WTC11 (cell line): ENCODE measurements at regions not wholly inside any gene's neighbourhood (a gene's known extent, or its start where the extent isn't known, plus 50 kb on each side); places are given as distances from the start of the nearest gene placed in this dataset.

Experiments used
- CREB1 ChIP-seq: sonication (generic); formaldehyde crosslinking; IDR thresholded peaks from 2 replicates; pipeline ENCODE4 v1.8.0; 2023; ENCODE audit warnings: mild to moderate bottlenecking, missing genetic modification reagents
- CTCF ChIP-seq: fragments of 200-600 bp; IDR thresholded peaks from 2 replicates; pipeline ENCODE4 v1.8.0; 2022; ENCODE audit warnings: antibody characterized with exemption
- E2F1 ChIP-seq: sonication (generic); formaldehyde crosslinking; IDR thresholded peaks from 2 replicates; pipeline ENCODE4 v1.8.0; 2022; ENCODE audit warnings: mild to moderate bottlenecking, missing genetic modification reagents
- ETV6 ChIP-seq: sonication (generic); formaldehyde crosslinking; IDR thresholded peaks from 2 replicates; pipeline ENCODE4 v1.8.1; 2022; ENCODE audit warnings: mild to moderate bottlenecking, missing genetic modification reagents
- FOXK1 ChIP-seq: sonication (generic); formaldehyde crosslinking; IDR thresholded peaks from 2 replicates; pipeline ENCODE4 v1.8.0; 2022; ENCODE audit warnings: mild to moderate bottlenecking, moderate library complexity, missing genetic modification reagents
- HMGXB4 ChIP-seq: sonication (generic); formaldehyde crosslinking; IDR thresholded peaks from 2 replicates; pipeline ENCODE4 v1.8.1; 2023; ENCODE audit warnings: mild to moderate bottlenecking, moderate library complexity, missing genetic modification reagents
- MLX ChIP-seq: sonication (generic); formaldehyde crosslinking; IDR thresholded peaks from 2 replicates; pipeline ENCODE4 v1.8.1; 2023; ENCODE audit warnings: mild to moderate bottlenecking, missing genetic modification reagents, moderate library complexity
- MYBL2 ChIP-seq: sonication (generic); formaldehyde crosslinking; IDR thresholded peaks from 2 replicates; pipeline ENCODE4 v1.8.1; 2023; ENCODE audit warnings: mild to moderate bottlenecking, moderate library complexity, missing genetic modification reagents
- RELA ChIP-seq: sonication (generic); formaldehyde crosslinking; IDR thresholded peaks from 2 replicates; pipeline ENCODE4 v1.8.1; 2022; ENCODE audit warnings: missing genetic modification reagents, mild to moderate bottlenecking, borderline replicate concordance
- SP1 ChIP-seq: sonication (generic); formaldehyde crosslinking; conservative IDR thresholded peaks from 2 replicates; pipeline ENCODE4 v1.8.1; 2022; ENCODE audit warnings: missing genetic modification reagents
- ZSCAN18 ChIP-seq: fragments of 250-450 bp; sonication (Bioruptor Pico); IDR thresholded peaks from 2 replicates; pipeline ENCODE4 v2.1.2; 2022; ENCODE audit warnings: mild to moderate bottlenecking, moderate library complexity

GRCh38 chr2:106638043-106638442 lies 150.9 kb downstream of the CD8B2 start:
- TF ChIP-seq MYBL2 (no peak), ETV6 (CRISPR knock-in tag) (no peak), CTCF (0 out of 2 replicates have a peak, but pooled peaks have one; percentile 9), MLX (CRISPR knock-in tag) (no peak), RELA (CRISPR knock-in tag) (no peak), ZSCAN18 (CRISPR knock-in tag) (no peak), SP1 (CRISPR knock-in tag) (no peak), HMGXB4 (no peak), CREB1 (CRISPR knock-in tag) (no peak), FOXK1 (CRISPR knock-in tag) (no peak), E2F1 (CRISPR knock-in tag) (no peak)
